GM12878 (cell line): ENCODE measurements at regions not wholly inside any gene's neighbourhood (a gene's known extent, or its start where the extent isn't known, plus 50 kb on each side); places are given as distances from the start of the nearest gene placed in this dataset.

Experiments used
- CHD4 ChIP-seq: fragments of 200-600 bp; sonication (generic); IDR thresholded peaks from 2 replicates; pipeline ENCODE4 v1.6.1; 2016; ENCODE audit warnings: mild to moderate bottlenecking
- MTA2 ChIP-seq: fragments of 450-650 bp; IDR thresholded peaks from 2 replicates; pipeline ENCODE4 v1.6.1; 2016; ENCODE audit warnings: low read depth, mild to moderate bottlenecking, moderate library complexity
- NRF1 ChIP-seq: conservative IDR thresholded peaks from 2 replicates; pipeline ENCODE4 v1.6.1; 2011; ENCODE audit warnings: mild to moderate bottlenecking, low read depth, low read length, improper control_type of control experiment
- SMAD5 ChIP-seq: IDR thresholded peaks from 2 replicates; pipeline ENCODE4 v1.6.1; 2016; ENCODE audit warnings: antibody characterized with exemption, low read depth
- SREBF2 ChIP-seq: IDR thresholded peaks from 2 replicates; pipeline ENCODE4 v1.6.1; 2012; ENCODE audit warnings: mild to moderate bottlenecking, low read length
- TAF1 ChIP-seq: IDR thresholded peaks from 2 replicates; pipeline ENCODE4 v1.6.1; 2011; ENCODE audit warnings: mild to moderate bottlenecking, low read depth, low read length, borderline replicate concordance
- TCF12 ChIP-seq: IDR thresholded peaks from 2 replicates; pipeline ENCODE4 v1.6.1; 2011; ENCODE audit warnings: low read depth, mild to moderate bottlenecking, low read length
- TF ChIP-seq, protein P1 (sequence below): fragments of 450-650 bp; IDR thresholded peaks from 2 replicates; pipeline ENCODE4 v1.6.1; 2017; ENCODE audit warnings: mild to moderate bottlenecking, moderate library complexity
- TF ChIP-seq, protein P2 (sequence below): IDR thresholded peaks from 2 replicates; pipeline ENCODE4 v1.6.1; 2012; ENCODE audit warnings: mild to moderate bottlenecking, low read depth, low read length

DNA sequence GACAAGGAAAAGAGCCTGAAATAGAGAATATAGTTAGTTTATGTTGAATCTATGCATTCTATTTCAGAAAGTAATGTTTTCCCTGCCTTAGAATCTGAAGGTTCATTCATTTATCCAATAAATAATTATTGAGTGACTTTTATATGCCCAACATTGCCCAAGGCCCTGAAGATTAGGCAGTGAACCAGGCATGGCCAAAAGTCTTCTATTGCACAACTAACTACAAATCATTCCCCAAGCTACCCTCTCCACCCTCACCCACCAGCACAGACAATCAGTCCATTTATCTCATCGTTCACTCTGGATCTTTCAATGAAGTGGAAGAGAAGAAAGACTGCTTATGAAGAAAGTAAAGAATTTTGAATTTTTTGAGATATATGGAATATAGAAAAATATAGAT lies 268.4 kb downstream of the PLK2 start (continued):
- TF ChIP-seq NRF1 (no peak), CHD4 (no peak), TAF1 (no peak), TCF12 (no peak), SMAD5 (no peak), SREBF2 (no peak), MTA2 (no peak)
- TF ChIP-seq, protein P1, sequence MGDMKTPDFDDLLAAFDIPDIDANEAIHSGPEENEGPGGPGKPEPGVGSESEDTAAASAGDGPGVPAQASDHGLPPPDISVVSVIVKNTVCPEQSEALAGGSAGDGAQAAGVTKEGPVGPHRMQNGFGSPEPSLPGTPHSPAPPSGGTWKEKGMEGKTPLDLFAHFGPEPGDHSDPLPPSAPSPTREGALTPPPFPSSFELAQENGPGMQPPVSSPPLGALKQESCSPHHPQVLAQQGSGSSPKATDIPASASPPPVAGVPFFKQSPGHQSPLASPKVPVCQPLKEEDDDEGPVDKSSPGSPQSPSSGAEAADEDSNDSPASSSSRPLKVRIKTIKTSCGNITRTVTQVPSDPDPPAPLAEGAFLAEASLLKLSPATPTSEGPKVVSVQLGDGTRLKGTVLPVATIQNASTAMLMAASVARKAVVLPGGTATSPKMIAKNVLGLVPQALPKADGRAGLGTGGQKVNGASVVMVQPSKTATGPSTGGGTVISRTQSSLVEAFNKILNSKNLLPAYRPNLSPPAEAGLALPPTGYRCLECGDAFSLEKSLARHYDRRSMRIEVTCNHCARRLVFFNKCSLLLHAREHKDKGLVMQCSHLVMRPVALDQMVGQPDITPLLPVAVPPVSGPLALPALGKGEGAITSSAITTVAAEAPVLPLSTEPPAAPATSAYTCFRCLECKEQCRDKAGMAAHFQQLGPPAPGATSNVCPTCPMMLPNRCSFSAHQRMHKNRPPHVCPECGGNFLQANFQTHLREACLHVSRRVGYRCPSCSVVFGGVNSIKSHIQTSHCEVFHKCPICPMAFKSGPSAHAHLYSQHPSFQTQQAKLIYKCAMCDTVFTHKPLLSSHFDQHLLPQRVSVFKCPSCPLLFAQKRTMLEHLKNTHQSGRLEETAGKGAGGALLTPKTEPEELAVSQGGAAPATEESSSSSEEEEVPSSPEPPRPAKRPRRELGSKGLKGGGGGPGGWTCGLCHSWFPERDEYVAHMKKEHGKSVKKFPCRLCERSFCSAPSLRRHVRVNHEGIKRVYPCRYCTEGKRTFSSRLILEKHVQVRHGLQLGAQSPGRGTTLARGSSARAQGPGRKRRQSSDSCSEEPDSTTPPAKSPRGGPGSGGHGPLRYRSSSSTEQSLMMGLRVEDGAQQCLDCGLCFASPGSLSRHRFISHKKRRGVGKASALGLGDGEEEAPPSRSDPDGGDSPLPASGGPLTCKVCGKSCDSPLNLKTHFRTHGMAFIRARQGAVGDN = no peak
- TF ChIP-seq, protein P2, sequence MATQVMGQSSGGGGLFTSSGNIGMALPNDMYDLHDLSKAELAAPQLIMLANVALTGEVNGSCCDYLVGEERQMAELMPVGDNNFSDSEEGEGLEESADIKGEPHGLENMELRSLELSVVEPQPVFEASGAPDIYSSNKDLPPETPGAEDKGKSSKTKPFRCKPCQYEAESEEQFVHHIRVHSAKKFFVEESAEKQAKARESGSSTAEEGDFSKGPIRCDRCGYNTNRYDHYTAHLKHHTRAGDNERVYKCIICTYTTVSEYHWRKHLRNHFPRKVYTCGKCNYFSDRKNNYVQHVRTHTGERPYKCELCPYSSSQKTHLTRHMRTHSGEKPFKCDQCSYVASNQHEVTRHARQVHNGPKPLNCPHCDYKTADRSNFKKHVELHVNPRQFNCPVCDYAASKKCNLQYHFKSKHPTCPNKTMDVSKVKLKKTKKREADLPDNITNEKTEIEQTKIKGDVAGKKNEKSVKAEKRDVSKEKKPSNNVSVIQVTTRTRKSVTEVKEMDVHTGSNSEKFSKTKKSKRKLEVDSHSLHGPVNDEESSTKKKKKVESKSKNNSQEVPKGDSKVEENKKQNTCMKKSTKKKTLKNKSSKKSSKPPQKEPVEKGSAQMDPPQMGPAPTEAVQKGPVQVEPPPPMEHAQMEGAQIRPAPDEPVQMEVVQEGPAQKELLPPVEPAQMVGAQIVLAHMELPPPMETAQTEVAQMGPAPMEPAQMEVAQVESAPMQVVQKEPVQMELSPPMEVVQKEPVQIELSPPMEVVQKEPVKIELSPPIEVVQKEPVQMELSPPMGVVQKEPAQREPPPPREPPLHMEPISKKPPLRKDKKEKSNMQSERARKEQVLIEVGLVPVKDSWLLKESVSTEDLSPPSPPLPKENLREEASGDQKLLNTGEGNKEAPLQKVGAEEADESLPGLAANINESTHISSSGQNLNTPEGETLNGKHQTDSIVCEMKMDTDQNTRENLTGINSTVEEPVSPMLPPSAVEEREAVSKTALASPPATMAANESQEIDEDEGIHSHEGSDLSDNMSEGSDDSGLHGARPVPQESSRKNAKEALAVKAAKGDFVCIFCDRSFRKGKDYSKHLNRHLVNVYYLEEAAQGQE = no peak
- TF ChIP-seq, all 136 proteins: peak for 0
